ENCODE measurements at regions not wholly inside any gene's neighbourhood (a gene's known extent, or its start where the extent isn't known, plus 50 kb on each side); places are given as distances from the start of the nearest gene placed in this dataset.

- Mint-ChIP-seq H3K27ac (no peak overlapping the region), H3K9me3 (ENCODE audit: insufficient read depth) (no peaks in the 10 kb centered on the region), H3K4me1 (no peaks in the 10 kb centered on the region), H3K4me3 (no peak overlapping the region), H3K27me3 (peaks cover 3% of the 10 kb centered on the region)
- no peak overlapping the region for H3K4me3 ChIP-seq (ENCODE audit: control extremely low read depth in 1 of 5, extremely low read depth in 1 of 5, insufficient read depth in 1 of 5, low read depth in 2 of 5, low read length in 4 of 5)
- H3K36me3 ChIP-seq (replicated peaks in 1 of 2; ENCODE audit: control extremely low read depth in 1 of 2, control insufficient read depth in 1 of 2, extremely low read depth in 1 of 2, insufficient read depth in 2 of 2, low read length in 1 of 2) = no peaks in the 10 kb centered on the region
- DNase-seq (no peak), ATAC-seq (ENCODE audit: low read depth) (no peak)
- no peaks in the 10 kb centered on the region for H4K20me1 ChIP-seq (ENCODE audit: control insufficient read depth, insufficient read depth, low read length, poor library complexity, severe bottlenecking)
- H3K9ac ChIP-seq (ENCODE audit: low read length) = no peak overlapping the region
- WGBS (ENCODE audit: insufficient coverage) = 50% methylated on average over 2 of the region's 4 CpGs
- no peak overlapping the region for H3K4me2 ChIP-seq (replicated peaks; ENCODE audit: low read depth, low read length, poor library complexity, severe bottlenecking)
- no peaks in the 10 kb centered on the region for H3K4me1 ChIP-seq (ENCODE audit: control insufficient read depth in 2 of 2, insufficient read depth in 2 of 2, low read length in 2 of 2)
- H3K9me3 ChIP-seq (ENCODE audit: control extremely low read depth in 1 of 3, control insufficient read depth in 2 of 3, insufficient read depth in 1 of 3, low read length in 2 of 3) = no peaks in the 10 kb centered on the region
- intact Hi-C loops (cut with micrococcal nuclease) = no loop called here
- no peak overlapping the region for H2AFZ ChIP-seq (ENCODE audit: insufficient read depth, low read depth, low read length, poor library complexity, severe bottlenecking)
- POLR2A ChIA-PET = no interaction called here
- CTCF ChIA-PET = interaction anchor here (0.8 kb wide), 1 partner anchor 30 kb away, joined by 3 read pairs; no protein-coding TSS in a partner anchor
- no peak overlapping the region for H3K27ac ChIP-seq (ENCODE audit: low read length in 2 of 2)
- TF ChIP-seq, protein P1, sequence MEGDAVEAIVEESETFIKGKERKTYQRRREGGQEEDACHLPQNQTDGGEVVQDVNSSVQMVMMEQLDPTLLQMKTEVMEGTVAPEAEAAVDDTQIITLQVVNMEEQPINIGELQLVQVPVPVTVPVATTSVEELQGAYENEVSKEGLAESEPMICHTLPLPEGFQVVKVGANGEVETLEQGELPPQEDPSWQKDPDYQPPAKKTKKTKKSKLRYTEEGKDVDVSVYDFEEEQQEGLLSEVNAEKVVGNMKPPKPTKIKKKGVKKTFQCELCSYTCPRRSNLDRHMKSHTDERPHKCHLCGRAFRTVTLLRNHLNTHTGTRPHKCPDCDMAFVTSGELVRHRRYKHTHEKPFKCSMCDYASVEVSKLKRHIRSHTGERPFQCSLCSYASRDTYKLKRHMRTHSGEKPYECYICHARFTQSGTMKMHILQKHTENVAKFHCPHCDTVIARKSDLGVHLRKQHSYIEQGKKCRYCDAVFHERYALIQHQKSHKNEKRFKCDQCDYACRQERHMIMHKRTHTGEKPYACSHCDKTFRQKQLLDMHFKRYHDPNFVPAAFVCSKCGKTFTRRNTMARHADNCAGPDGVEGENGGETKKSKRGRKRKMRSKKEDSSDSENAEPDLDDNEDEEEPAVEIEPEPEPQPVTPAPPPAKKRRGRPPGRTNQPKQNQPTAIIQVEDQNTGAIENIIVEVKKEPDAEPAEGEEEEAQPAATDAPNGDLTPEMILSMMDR (IDR thresholded peaks at IDR 0.05) = no peak
- TF ChIP-seq EZH2 (IDR thresholded peaks at IDR 0.05; ENCODE audit: borderline replicate concordance, insufficient read depth, low read depth, low read length, poor library complexity, severe bottlenecking) = no peak
- H3K27me3 ChIP-seq (replicated peaks in 1 of 4; ENCODE audit: control extremely low read depth in 1 of 4, control insufficient read depth in 3 of 4, insufficient read depth in 4 of 4, low read length in 3 of 4) = no peaks in the 10 kb centered on the region
- no peaks in the 10 kb centered on the region for H3K79me2 ChIP-seq (ENCODE audit: control insufficient read depth, insufficient read depth, low read length)
Measured at GRCh38 chr6:90450268-90450953, 136.5 kb downstream of the MAP3K7 start.

DNA sequence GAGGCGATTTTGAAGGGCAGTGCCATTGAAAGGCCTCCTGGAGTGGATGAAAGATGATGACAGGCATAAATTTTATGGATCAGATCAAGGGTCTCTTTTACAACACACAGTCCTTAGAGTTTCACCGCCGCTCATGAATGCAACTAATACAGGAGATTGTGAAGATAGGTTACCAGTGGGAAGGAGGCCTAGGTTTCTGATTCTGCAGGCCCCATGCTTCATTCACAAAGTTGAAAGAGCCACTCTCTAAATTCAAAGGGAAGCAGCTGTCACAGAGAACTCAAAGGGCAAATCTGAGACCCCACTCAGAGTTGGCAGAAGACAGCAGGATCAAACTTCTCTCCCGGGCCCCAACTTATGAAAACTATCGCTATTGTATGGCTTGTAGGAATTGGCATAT, 137.6 kb downstream of the MAP3K7 start:
- Histone ChIP-seq H3K27me3 (replicated peaks in 1 of 4; ENCODE audit: control extremely low read depth in 1 of 4, control insufficient read depth in 3 of 4, insufficient read depth in 4 of 4, low read length in 3 of 4) (no peaks in the 10 kb centered on the region), H3K27ac (ENCODE audit: low read length in 2 of 2) (no peak overlapping the region), H4K20me1 (ENCODE audit: control insufficient read depth, insufficient read depth, low read length, poor library complexity, severe bottlenecking) (no peaks in the 10 kb centered on the region), H3K4me1 (ENCODE audit: control insufficient read depth in 2 of 2, insufficient read depth in 2 of 2, low read length in 2 of 2) (no peaks in the 10 kb centered on the region), H3K9ac (ENCODE audit: low read length) (no peak overlapping the region), H2AFZ (ENCODE audit: insufficient read depth, low read depth, low read length, poor library complexity, severe bottlenecking) (no peak overlapping the region), H3K4me3 (ENCODE audit: control extremely low read depth in 1 of 5, extremely low read depth in 1 of 5, insufficient read depth in 1 of 5, low read depth in 2 of 5, low read length in 4 of 5) (no peak overlapping the region), H3K36me3 (replicated peaks in 1 of 2; ENCODE audit: control extremely low read depth in 1 of 2, control insufficient read depth in 1 of 2, extremely low read depth in 1 of 2, insufficient read depth in 2 of 2, low read length in 1 of 2) (no peaks in the 10 kb centered on the region), H3K9me3 (ENCODE audit: control extremely low read depth in 1 of 3, control insufficient read depth in 2 of 3, insufficient read depth in 1 of 3, low read length in 2 of 3) (no peaks in the 10 kb centered on the region), H3K4me2 (replicated peaks; ENCODE audit: low read depth, low read length, poor library complexity, severe bottlenecking) (no peak overlapping the region), H3K79me2 (ENCODE audit: control insufficient read depth, insufficient read depth, low read length) (no peaks in the 10 kb centered on the region)
- no peak overlapping the region for H3K4me3 Mint-ChIP-seq
- H3K9me3 Mint-ChIP-seq (ENCODE audit: insufficient read depth) = no peaks in the 10 kb centered on the region
- no peaks in the 10 kb centered on the region for H3K27me3 Mint-ChIP-seq
- no peak for ATAC-seq (ENCODE audit: low read depth)
- intact Hi-C loops (cut with micrococcal nuclease) = no loop called here
- no peak for DNase-seq
- H3K27ac Mint-ChIP-seq = no peak overlapping the region
- TF ChIP-seq, protein P1 (IDR thresholded peaks at IDR 0.05) = no peak
- POLR2A ChIA-PET = no interaction called here
- no peaks in the 10 kb centered on the region for H3K4me1 Mint-ChIP-seq
- CTCF ChIA-PET = no interaction called here
- WGBS (ENCODE audit: insufficient coverage) = no CpG with 5 or more reads among the region's 5 CpGs

All from B cell (primary cell).